ENCODE measurements at regions not wholly inside any gene's neighbourhood (a gene's known extent, or its start where the extent isn't known, plus 50 kb on each side); places are given as distances from the start of the nearest gene placed in this dataset.

GRCh38 chr12:114287821-114288525, 118.0 kb downstream of the TBX5 start:
- TF ChIP-seq EZH2phosphoT487 (IDR thresholded peaks at IDR 0.05; ENCODE audit: borderline replicate concordance, low read length) (no peak), CTCF (IDR thresholded peaks at IDR 0.05; ENCODE audit: low read depth, low read length, poor library complexity, severe bottlenecking) (no peak)
- H3K36me3 ChIP-seq (ENCODE audit: control insufficient read depth, low read length): no peaks in the 10 kb centered on the region
- no peak overlapping the region for H3K27ac ChIP-seq (ENCODE audit: low read depth, low read length)
- no peaks in the 10 kb centered on the region for H3F3A ChIP-seq (ENCODE audit: control insufficient read depth, insufficient read depth)
- no peaks in the 10 kb centered on the region for H3K9me2 ChIP-seq (replicated peaks; ENCODE audit: control insufficient read depth, low read length)
- no peaks in the 10 kb centered on the region for H3K79me2 ChIP-seq (ENCODE audit: control insufficient read depth, low read length)
- H3K4me2 ChIP-seq (ENCODE audit: low read length): no peak overlapping the region
- no peaks in the 10 kb centered on the region for H3K27me3 ChIP-seq (ENCODE audit: control insufficient read depth, low read length)
- no peaks in the 10 kb centered on the region for H3K4me1 ChIP-seq (ENCODE audit: control insufficient read depth, low read length)
- H3K4me3 ChIP-seq (ENCODE audit: low read length): no peak overlapping the region
- no peaks in the 10 kb centered on the region for H4K20me1 ChIP-seq (ENCODE audit: control insufficient read depth, insufficient read depth, low read depth, low read length)
- no peaks in the 10 kb centered on the region for H3K9me3 ChIP-seq (ENCODE audit: control insufficient read depth, insufficient read depth, low read length)

- no peaks in the 10 kb centered on the region for H3K9me3 ChIP-seq (ENCODE audit: control insufficient read depth, insufficient read depth, low read length)
- H3K4me1 ChIP-seq (ENCODE audit: control insufficient read depth, low read length): no peaks in the 10 kb centered on the region
- no peak overlapping the region for H3K4me2 ChIP-seq (ENCODE audit: low read length)
- no peaks in the 10 kb centered on the region for H3K79me2 ChIP-seq (ENCODE audit: control insufficient read depth, low read length)
- H3K9me2 ChIP-seq (replicated peaks; ENCODE audit: control insufficient read depth, low read length): no peaks in the 10 kb centered on the region
- H4K20me1 ChIP-seq (ENCODE audit: control insufficient read depth, insufficient read depth, low read depth, low read length): no peaks in the 10 kb centered on the region
- no peak overlapping the region for H3K27ac ChIP-seq (ENCODE audit: low read depth, low read length)
- TF ChIP-seq CTCF (IDR thresholded peaks at IDR 0.05; ENCODE audit: low read depth, low read length, poor library complexity, severe bottlenecking) (no peak), EZH2phosphoT487 (IDR thresholded peaks at IDR 0.05; ENCODE audit: borderline replicate concordance, low read length) (no peak)
- H3K27me3 ChIP-seq (ENCODE audit: control insufficient read depth, low read length): no peaks in the 10 kb centered on the region
- no peaks in the 10 kb centered on the region for H3F3A ChIP-seq (ENCODE audit: control insufficient read depth, insufficient read depth)
- H3K4me3 ChIP-seq (ENCODE audit: low read length): no peak overlapping the region
- H3K36me3 ChIP-seq (ENCODE audit: control insufficient read depth, low read length): no peaks in the 10 kb centered on the region
Measured at GRCh38 chr12:114286145-114286544, 119.8 kb downstream of the TBX5 start.

GRCh38 chr12:114285554-114285953, 120.4 kb downstream of the TBX5 start:
- Histone ChIP-seq H3K4me2 (ENCODE audit: low read length) (no peak overlapping the region), H3K9me3 (ENCODE audit: control insufficient read depth, insufficient read depth, low read length) (no peaks in the 10 kb centered on the region), H3K4me3 (ENCODE audit: low read length) (no peak overlapping the region), H3K27ac (ENCODE audit: low read depth, low read length) (no peak overlapping the region), H3K36me3 (ENCODE audit: control insufficient read depth, low read length) (no peaks in the 10 kb centered on the region), H3F3A (ENCODE audit: control insufficient read depth, insufficient read depth) (no peaks in the 10 kb centered on the region), H3K4me1 (ENCODE audit: control insufficient read depth, low read length) (no peaks in the 10 kb centered on the region), H3K9me2 (replicated peaks; ENCODE audit: control insufficient read depth, low read length) (no peaks in the 10 kb centered on the region), H3K79me2 (ENCODE audit: control insufficient read depth, low read length) (no peaks in the 10 kb centered on the region), H4K20me1 (ENCODE audit: control insufficient read depth, insufficient read depth, low read depth, low read length) (no peaks in the 10 kb centered on the region), H3K27me3 (ENCODE audit: control insufficient read depth, low read length) (no peaks in the 10 kb centered on the region)
- TF ChIP-seq EZH2phosphoT487 (IDR thresholded peaks at IDR 0.05; ENCODE audit: borderline replicate concordance, low read length) (no peak), CTCF (IDR thresholded peaks at IDR 0.05; ENCODE audit: low read depth, low read length, poor library complexity, severe bottlenecking) (no peak)

Measured in DOHH2 (cell line).